ENCODE measurements at regions not wholly inside any gene's neighbourhood (a gene's known extent, or its start where the extent isn't known, plus 50 kb on each side); places are given as distances from the start of the nearest gene placed in this dataset.

- TF ChIP-seq POLR2AphosphoS5 (IDR thresholded peaks at IDR 0.05) (no peak), CTCF (IDR thresholded peaks at IDR 0.05 in 8 of 11, conservative IDR thresholded peaks at IDR 0.05 in 3 of 11) (no peak), POLR2A (IDR thresholded peaks at IDR 0.05) (no peak)
These were observed 183.1 kb downstream of the PHLDA1 start for GRCh38 chr12:75848431-75848925.

Measured in spleen (tissue), 7 donors.